DND-41 (cell line): ENCODE measurements at regions not wholly inside any gene's neighbourhood (a gene's known extent, or its start where the extent isn't known, plus 50 kb on each side); places are given as distances from the start of the nearest gene placed in this dataset.

ENCODE experiments used
- ATAC-seq: fragments of 200-7000 bp; cut with Tn5 transposase; 3 replicates; pipeline ENCODE4 v1.9.1; 2021; ENCODE audit warnings: low read depth; ENCODE audit not compliant: insufficient read depth
- DNase-seq: peaks from one replicate; pipeline ENCODE4 v3.0.0-alpha.2; 2020
- H2AFZ ChIP-seq: 2 replicates; pipeline ENCODE4 v1.6.0; 2012; ENCODE audit warnings: low read depth, low read length
- H3K27ac ChIP-seq: 2 replicates; pipeline ENCODE4 v1.5.1; 2012; ENCODE audit warnings: low read length, inconsistent platforms
- H3K27me3 ChIP-seq: fragments of 200-600 bp; sonication (generic); 2 replicates; pipeline ENCODE4 v1.6.0; 2012; ENCODE audit warnings: low read length, mild to moderate bottlenecking, inconsistent platforms; ENCODE audit not compliant: insufficient read depth, poor library complexity
- H3K36me3 ChIP-seq: 2 replicates; pipeline ENCODE4 v1.5.1; 2012; ENCODE audit warnings: low read length, inconsistent platforms; ENCODE audit not compliant: insufficient read depth
- H3K4me1 ChIP-seq: 2 replicates; pipeline ENCODE4 v1.5.1; 2012; ENCODE audit warnings: mild to moderate bottlenecking, low read length; ENCODE audit not compliant: insufficient read depth
- H3K4me2 ChIP-seq: 2 replicates; pipeline ENCODE4 v1.6.0; 2012; ENCODE audit warnings: mild to moderate bottlenecking, moderate library complexity, low read length, inconsistent platforms; ENCODE audit not compliant: insufficient read depth
- H3K4me3 ChIP-seq, 2 experiments: fragments of 200-600 bp in 1 of 2; shearing (Covaris generic) in 1 of 2; 2 replicates each; pipeline ENCODE4 v1.5.1; 2012 to 2016; ENCODE audit warnings: inconsistent platforms in 2 of 2, low read length in 2 of 2, mild to moderate bottlenecking in 2 of 2, low read depth in 1 of 2, moderate library complexity in 1 of 2
- H3K79me2 ChIP-seq: 2 replicates; pipeline ENCODE4 v1.6.0; 2012; ENCODE audit warnings: low read length, inconsistent platforms; ENCODE audit not compliant: insufficient read depth
- H3K9ac ChIP-seq: 2 replicates; pipeline ENCODE4 v1.6.0; 2012; ENCODE audit warnings: low read depth, mild to moderate bottlenecking, inconsistent platforms, low read length, moderate library complexity
- H3K9me3 ChIP-seq: 2 replicates; pipeline ENCODE4 v1.5.1; 2012; ENCODE audit warnings: low read length, moderate library complexity, mild to moderate bottlenecking, inconsistent platforms; ENCODE audit not compliant: insufficient read depth, severe bottlenecking
- H4K20me1 ChIP-seq: 2 replicates; pipeline ENCODE4 v1.6.0; 2012; ENCODE audit warnings: low read length; ENCODE audit not compliant: insufficient read depth
- EZH2 ChIP-seq: IDR thresholded peaks from 3 replicates; pipeline ENCODE4 v1.6.1; 2012; ENCODE audit warnings: borderline replicate concordance, low read depth, mild to moderate bottlenecking, moderate library complexity, low read length, inconsistent platforms; ENCODE audit not compliant: severe bottlenecking
- TF ChIP-seq, protein P1 (sequence below): IDR thresholded peaks from 2 replicates; pipeline ENCODE4 v1.5.1; 2012; ENCODE audit warnings: borderline replicate concordance, low read length, moderate library complexity, mild to moderate bottlenecking; ENCODE audit not compliant: poor library complexity, severe bottlenecking; ENCODE audit errors: extremely low read depth

DNA sequence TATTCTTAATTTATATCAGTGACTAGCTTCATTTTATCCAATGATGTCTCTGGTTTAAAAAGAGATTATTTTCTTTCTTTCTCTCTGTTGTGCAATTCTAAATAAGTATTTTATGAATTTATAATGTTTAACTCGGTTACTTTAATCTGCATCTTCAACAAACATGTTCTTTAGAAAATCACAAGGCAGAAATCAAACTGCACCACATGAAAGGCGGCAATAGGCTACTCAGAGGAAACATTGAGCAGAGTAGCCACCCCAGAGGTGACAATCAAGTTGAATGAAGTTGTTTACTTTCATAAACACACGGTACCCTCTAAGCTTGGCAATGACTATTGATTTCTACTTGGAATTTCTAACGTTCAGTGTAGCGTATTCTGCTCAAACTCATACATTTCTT, 677.8 kb upstream of the ROBO1 start:
- Histone ChIP-seq H3K9me3 (no peaks in the 10 kb centered on the region), H3K79me2 (no peaks in the 10 kb centered on the region), H3K9ac (no peak overlapping the region), H3K27me3 (no peaks in the 10 kb centered on the region), H3K4me2 (no peak overlapping the region), H3K4me3 (no peak overlapping the region), H3K27ac (no peak overlapping the region), H4K20me1 (no peaks in the 10 kb centered on the region), H3K4me1 (no peaks in the 10 kb centered on the region), H3K36me3 (no peaks in the 10 kb centered on the region), H2AFZ (no peak overlapping the region)
- no peak for TF ChIP-seq EZH2
- TF ChIP-seq, protein P1, sequence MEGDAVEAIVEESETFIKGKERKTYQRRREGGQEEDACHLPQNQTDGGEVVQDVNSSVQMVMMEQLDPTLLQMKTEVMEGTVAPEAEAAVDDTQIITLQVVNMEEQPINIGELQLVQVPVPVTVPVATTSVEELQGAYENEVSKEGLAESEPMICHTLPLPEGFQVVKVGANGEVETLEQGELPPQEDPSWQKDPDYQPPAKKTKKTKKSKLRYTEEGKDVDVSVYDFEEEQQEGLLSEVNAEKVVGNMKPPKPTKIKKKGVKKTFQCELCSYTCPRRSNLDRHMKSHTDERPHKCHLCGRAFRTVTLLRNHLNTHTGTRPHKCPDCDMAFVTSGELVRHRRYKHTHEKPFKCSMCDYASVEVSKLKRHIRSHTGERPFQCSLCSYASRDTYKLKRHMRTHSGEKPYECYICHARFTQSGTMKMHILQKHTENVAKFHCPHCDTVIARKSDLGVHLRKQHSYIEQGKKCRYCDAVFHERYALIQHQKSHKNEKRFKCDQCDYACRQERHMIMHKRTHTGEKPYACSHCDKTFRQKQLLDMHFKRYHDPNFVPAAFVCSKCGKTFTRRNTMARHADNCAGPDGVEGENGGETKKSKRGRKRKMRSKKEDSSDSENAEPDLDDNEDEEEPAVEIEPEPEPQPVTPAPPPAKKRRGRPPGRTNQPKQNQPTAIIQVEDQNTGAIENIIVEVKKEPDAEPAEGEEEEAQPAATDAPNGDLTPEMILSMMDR: no peak
- no peak for ATAC-seq
- no peak for DNase-seq

DNA sequence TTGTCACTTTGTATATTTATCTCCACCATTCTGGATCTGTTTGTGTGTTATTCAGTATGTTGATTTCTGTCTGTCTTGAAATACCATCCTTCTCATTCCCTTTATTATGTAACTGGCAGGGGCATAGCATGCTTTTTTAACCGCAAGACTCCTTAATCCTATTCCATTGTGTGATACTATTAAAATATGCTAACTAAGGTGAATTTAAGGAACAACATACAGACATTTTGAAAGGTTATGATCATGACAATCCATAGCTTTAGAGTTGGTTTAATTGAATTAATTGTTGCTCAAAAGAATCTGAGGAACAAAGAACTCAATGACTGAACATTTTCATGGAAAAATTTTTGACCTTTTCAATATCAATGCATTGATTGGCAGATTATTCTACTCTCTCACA, 677.3 kb upstream of the ROBO1 start:
- TF ChIP-seq, protein P1: no peak
- no peak for TF ChIP-seq EZH2
- Histone ChIP-seq H3K9me3 (no peaks in the 10 kb centered on the region), H2AFZ (no peak overlapping the region), H3K4me1 (no peaks in the 10 kb centered on the region), H3K9ac (no peak overlapping the region), H4K20me1 (no peaks in the 10 kb centered on the region), H3K4me2 (no peak overlapping the region), H3K36me3 (no peaks in the 10 kb centered on the region), H3K27ac (no peak overlapping the region), H3K79me2 (no peaks in the 10 kb centered on the region), H3K27me3 (no peaks in the 10 kb centered on the region), H3K4me3 (no peak overlapping the region)
- DNase-seq: no peak
- no peak for ATAC-seq

DNA sequence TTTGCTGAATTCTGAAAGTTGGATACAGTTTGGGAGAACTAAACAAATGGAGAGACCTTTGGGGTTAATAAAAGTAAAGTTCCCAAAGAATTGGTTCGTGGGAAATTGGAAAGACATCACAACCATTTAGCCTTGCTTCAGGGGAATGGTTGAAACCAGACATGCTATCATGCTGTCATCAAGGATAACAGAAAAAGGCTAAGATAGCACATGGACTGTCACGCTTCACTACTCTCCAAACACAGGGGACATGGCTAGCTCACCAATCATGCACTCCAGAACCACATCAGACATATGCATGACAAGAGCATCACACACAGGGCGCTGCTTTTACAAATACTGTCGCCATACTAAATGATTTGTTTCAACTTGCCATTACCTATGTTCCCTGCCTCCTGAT, 671.7 kb upstream of the ROBO1 start:
- no peak overlapping the region for H3K27ac ChIP-seq
- no peak for ATAC-seq
- H3K4me2 ChIP-seq: no peak overlapping the region

DNA sequence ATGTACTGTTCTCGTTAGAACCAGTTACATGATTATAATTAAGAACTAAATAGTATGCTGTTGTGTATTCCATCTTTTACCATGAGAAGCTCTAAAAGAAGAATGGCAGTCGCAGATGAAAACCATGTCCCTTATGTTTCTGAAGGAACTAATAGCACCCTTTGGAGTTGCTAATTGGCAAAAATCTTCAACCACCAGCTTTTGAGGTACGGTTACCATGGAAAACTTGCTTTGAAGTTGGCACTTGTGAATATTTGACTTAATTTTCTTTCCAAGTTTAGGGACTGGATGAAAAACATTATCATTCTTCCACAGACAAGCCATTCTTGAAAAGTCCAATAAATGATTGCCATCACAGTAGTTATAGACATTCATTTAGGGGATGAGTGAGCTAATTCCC, 666.6 kb upstream of the ROBO1 start:
- Histone ChIP-seq H3K4me3 (no peak overlapping the region), H3K36me3 (no peaks in the 10 kb centered on the region), H3K27me3 (no peaks in the 10 kb centered on the region), H4K20me1 (no peaks in the 10 kb centered on the region), H3K79me2 (no peaks in the 10 kb centered on the region), H3K9ac (no peak overlapping the region), H3K4me1 (no peaks in the 10 kb centered on the region), H3K9me3 (no peaks in the 10 kb centered on the region), H2AFZ (no peak overlapping the region), H3K27ac (no peak overlapping the region), H3K4me2 (no peak overlapping the region)
- TF ChIP-seq, protein P1: no peak
- no peak for TF ChIP-seq EZH2
- DNase-seq (no peak), ATAC-seq (no peak)

More for the DNA sequence above, 671.7 kb upstream of the ROBO1 start:
- Histone ChIP-seq H3K79me2 (no peaks in the 10 kb centered on the region), H3K36me3 (no peaks in the 10 kb centered on the region), H2AFZ (no peak overlapping the region), H3K9ac (no peak overlapping the region), H3K27me3 (no peaks in the 10 kb centered on the region), H3K4me3 (no peak overlapping the region), H4K20me1 (no peaks in the 10 kb centered on the region), H3K9me3 (no peaks in the 10 kb centered on the region), H3K4me1 (no peaks in the 10 kb centered on the region)
- no peak for DNase-seq
- TF ChIP-seq, protein P1: no peak
- TF ChIP-seq EZH2: no peak
